GM18507 (cell line): ENCODE measurements at regions not wholly inside any gene's neighbourhood (a gene's known extent, or its start where the extent isn't known, plus 50 kb on each side); places are given as distances from the start of the nearest gene placed in this dataset.

Experiments
- DNase-seq: peaks from one replicate; pipeline ENCODE4 v3.0.0; 2011; ENCODE audit warnings: low read depth; ENCODE audit not compliant: insufficient read length; ENCODE audit errors: extremely low spot score
- FAIRE-seq: peaks from 2 replicates; lab custom pipeline; 2011; peaks lifted over from hg19 to GRCh38; lab: Jason Lieb, UNC

DNA sequence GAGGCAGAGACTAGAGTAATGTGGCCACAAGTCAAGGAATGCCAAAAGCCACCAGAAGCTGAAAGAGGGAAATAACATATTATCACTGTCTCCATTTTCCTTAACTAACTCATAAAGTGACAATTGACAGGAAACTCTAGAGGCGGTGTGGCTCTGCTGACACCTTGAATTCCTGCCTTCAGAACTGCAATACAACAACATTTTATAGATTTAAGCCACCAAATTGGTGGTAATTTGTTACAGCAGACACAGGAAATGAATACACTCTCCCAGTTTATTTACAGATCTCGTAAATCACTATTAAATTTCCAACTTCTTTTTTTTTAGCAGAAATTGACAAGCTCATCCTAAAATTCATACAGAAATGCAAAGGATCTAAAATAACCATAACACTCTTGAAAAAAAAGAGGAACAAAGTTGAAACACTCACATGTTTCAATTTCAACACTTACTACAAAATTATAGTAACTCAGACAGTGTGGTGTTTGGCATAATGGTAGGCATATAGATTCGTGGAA, 449.9 kb downstream of the OTOL1 start:
- DNase-seq = no peak
- FAIRE-seq = no peak

DNA sequence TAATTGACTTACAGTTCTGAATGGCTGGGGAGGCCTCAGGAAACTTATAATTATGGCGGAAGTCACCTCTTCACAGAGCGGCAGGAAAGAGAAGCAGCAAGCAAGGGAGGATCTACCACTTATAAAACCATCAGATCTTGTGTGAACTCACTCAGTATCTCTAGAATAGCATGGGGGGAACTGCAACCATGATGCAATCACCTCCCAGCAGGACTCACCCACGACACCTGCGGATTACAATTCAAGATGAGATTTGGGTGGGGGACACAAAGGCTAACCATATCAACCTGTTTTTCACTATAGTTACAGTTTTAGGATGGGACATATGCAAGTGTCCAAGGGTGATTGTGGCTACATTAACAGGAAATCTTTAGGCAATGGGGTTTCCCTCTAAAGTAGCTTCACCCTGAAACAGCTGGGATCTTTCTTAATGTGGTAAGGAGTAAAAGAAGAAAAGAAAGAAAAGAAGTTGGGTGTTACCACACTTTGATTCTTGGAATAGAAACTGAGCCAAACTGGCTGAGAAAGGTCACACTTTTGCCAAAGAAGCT, 453.8 kb downstream of the OTOL1 start:
- no peak for FAIRE-seq
- no peak for DNase-seq

- FAIRE-seq (no peak), DNase-seq (no peak)
Measured at GRCh38 chr3:161957467-161957866, 460.9 kb downstream of the OTOL1 start.

- DNase-seq (no peak), FAIRE-seq (no peak)
Measured at GRCh38 chr3:161964857-161965256, 468.2 kb downstream of the OTOL1 start.

DNA sequence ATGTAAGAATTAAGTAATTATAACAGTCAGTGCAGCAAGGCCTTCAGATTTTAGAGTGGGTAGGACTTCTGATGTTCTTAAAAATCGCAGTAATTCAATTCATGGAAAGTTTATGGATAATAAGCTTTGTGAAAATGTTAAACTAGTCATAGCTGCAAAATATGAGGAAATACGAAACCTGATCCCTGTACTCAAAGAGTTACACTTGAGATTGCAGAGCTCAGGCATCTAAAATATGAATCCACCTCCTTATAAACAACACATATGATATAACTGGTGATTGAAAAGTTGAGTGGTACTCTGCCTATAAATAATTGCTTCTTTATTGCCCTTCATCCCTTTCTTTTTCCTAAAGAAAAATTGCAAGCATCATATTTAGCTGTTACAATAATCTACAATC, 473.3 kb downstream of the OTOL1 start:
- no peak for FAIRE-seq

GRCh38 chr3:161975201-161975600, 478.6 kb downstream of the OTOL1 start:
- no peak for FAIRE-seq
- no peak for DNase-seq

More for the DNA sequence above, 473.3 kb downstream of the OTOL1 start:
- no peak for DNase-seq

GRCh38 chr3:161977063-161977462, 480.5 kb downstream of the OTOL1 start:
- no peak for FAIRE-seq
- no peak for DNase-seq

- no peak for FAIRE-seq
- DNase-seq = no peak
Measured at GRCh38 chr3:161977850-161978249, 481.2 kb downstream of the OTOL1 start.

DNA sequence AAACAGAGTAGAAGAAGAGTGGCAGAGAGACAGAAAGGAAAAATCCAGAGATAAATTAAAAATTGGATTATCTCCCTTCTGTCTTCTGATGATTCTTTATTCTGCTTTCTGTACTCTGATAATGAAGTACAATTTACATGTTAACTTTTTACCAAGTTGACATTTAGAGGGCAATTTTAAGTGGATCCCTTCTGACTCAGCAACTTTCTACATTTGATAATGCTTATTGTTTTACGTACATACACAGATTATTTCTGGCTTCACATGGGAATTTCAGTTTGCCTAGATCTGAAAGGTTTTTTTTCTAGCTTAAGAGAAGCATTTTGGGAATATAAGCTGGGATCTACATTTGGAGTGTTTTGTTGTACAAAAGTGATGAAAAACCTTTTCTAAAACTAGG, 491.3 kb downstream of the OTOL1 start:
- no peak for DNase-seq
- no peak for FAIRE-seq

DNA sequence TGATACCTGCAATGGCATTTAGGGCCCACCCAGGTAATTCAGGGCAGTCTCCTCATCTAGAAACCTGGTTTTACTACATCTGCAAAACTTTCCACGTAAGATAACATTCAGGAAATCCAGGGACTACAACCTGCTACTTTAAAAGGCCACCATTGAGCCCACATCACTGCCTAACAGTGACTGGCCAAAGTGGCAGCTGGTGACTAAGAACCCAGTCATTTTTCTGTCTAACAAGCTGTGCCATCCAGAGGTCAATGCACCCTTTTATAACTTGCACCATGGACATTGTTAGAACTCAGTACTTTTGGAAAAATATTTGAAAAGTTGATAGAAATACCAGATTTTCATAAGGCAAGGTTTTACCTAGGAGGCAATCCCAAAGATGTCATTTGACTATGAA, 492.4 kb downstream of the OTOL1 start:
- DNase-seq (no peak), FAIRE-seq (no peak)

DNA sequence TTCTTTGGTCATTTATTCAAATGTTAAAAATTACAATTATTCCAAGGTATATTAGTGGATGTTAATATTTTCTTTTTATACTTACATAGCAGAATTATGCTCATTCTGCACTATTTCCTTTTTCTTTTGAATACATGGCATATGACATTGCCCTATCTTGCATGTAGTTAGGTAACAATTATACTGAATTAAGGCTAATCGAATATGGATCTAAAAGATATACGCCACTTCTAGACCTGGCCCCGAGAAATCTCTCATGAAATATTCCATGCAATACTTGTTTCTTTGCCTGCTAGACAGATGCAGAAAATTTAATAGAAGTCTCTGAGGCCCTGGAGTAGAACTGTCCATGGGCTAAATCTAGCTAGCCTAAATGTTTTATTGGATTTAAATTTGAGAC, 493.4 kb downstream of the OTOL1 start:
- DNase-seq (no peak), FAIRE-seq (no peak)

DNA sequence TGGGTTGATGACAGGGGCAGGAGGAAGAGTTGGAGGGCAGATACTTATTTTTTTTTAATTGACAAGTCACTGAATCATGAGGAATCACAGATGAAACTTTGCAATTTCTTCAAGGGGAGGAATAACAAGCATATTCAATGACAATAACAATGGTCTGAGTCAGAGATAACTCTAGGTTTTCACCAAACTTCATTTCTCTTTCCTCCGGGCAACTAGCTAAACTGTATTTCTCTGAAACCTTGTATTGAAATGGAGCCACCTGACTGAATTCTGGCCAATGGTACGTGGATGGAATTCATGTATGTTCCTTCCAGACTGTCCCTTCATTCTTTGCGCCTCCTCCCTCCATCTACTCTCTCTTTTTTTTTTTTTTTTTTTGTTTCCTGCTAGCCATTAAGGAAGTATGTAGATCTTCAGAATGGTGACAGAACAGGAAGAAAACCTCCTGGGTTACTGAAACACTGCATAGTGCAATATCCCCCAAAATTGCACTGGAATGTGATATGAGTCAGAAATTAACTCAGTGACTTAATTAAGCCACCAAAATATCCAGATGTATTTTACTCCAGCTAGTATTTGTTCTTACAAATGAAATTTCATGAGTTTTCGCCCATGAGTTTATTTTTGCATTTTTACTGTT, 495.4 kb downstream of the OTOL1 start:
- FAIRE-seq = no peak

DNA sequence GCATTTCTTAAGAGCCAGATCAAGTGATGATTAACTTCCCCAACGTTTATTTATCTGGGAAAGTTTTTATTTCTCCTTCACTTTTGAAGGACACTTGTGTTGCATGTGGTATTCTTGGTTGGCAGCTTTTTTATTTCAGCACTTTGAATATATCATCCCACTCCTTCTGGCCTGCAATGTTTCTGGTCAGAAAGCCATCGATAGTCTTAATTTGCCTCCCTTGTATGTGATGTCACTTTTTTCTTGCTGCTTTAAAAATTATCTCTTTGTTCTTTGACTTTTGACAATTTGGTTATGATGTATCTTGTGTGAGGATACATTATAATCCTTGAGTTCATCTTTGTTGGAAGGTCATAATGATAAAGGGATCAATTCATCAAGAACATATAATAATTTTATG, 503.2 kb downstream of the OTOL1 start:
- FAIRE-seq = no peak
- DNase-seq = no peak

More for the DNA sequence above, 495.4 kb downstream of the OTOL1 start:
- no peak for DNase-seq

DNA sequence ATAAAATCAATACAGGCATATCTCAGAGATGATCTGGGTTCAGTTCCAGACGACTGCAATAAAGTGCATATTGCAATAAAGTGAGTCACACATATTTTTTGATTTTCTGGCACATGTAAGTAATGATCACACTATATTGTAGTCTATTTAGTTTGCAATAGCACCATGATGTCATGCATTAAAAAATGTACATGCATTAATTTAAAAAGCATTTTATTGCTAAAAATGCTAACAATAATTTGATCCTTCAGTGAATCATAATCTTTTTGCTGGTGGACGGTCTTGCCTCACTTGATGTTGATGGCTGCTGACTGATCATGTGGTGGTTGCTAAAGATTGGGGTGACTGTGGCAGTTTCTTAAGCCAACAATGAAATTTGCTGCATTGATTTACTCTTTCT, 511.1 kb downstream of the OTOL1 start:
- DNase-seq (no peak), FAIRE-seq (no peak)

DNA sequence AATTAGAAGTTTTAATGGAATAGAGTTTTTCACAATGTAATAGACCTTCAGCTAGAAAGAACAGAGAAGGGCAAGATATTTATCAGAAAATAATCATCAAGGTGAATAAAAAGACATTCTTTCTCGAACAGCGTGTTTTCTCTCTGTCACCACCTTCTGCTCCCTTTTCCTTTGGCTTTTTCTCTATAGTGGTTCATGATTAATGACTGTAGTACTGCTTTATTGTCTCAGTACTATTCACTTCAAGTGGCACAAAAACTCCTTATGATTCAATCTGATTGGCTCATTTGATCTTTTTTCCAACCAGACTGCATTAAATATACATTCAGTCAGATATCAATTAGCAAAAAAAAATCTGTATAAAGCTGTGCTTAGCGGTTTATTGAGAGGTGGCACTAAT, 516.0 kb downstream of the OTOL1 start:
- DNase-seq (no peak), FAIRE-seq (no peak)

DNA sequence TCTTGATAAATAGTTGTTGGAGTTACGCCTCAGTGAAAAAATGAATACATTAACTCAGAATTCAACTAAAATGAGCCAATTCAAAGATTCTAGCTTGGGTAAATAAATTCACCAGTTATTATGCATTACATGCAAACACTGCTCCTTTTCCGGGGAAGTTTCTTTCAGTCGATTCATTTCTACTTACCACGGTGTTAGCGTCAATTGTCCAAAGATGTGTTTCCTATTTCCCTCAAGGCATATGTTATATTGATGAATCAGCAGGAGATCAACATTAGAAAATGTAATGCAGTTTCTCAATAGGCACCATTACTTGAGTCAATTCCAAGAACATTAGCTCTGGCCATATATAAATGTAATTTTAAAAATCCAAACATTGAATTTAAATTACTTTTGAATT, 517.7 kb downstream of the OTOL1 start:
- FAIRE-seq = no peak

DNA sequence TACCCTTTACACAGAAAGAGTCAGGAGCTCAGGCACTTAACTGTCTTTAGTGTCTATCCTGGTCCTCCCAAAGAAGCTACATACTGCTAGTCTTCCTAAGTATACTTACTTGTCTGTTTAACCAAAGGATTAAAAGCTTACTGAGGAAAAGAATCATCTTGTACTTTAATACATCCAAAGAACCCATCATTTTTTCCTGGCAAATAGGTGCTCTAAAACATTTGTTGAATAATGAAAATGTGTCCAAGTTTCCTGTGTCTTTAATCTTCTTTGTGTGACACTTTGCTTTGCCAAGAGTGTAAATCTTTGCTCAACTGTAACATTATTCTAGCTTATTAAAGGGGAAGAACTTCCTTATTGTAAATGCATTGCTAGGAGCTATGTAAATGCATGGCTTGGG, 519.2 kb downstream of the OTOL1 start:
- FAIRE-seq = no peak
- no peak for DNase-seq

More for the DNA sequence above, 517.7 kb downstream of the OTOL1 start:
- DNase-seq = no peak

- FAIRE-seq (no peak), DNase-seq (no peak)
Measured at GRCh38 chr3:162019817-162020216, 523.2 kb downstream of the OTOL1 start.

- no peak for FAIRE-seq
- DNase-seq = no peak
Measured at GRCh38 chr3:162021206-162021605, 524.6 kb downstream of the OTOL1 start.

- DNase-seq (no peak), FAIRE-seq (no peak)
Measured at GRCh38 chr3:162022911-162023310, 526.3 kb downstream of the OTOL1 start.

- DNase-seq = no peak
- no peak for FAIRE-seq
Measured at GRCh38 chr3:162029736-162030135, 533.1 kb downstream of the OTOL1 start.
